Mesenchymal stem cell (in vitro differentiated cells and primary cell): ENCODE measurements at regions not wholly inside any gene's neighbourhood (a gene's known extent, or its start where the extent isn't known, plus 50 kb on each side); places are given as distances from the start of the nearest gene placed in this dataset.
A peak's percentile ranks its signal among the peaks of the same experiment; 100 is the strongest.

Source experiments
- DNase-seq: peaks from one replicate; pipeline ENCODE4 v3.0.0-alpha.2; 2013
- H2AFZ ChIP-seq: one replicate; pipeline ENCODE4 v1.6.1; 2013; ENCODE audit warnings: low read depth, mild to moderate bottlenecking, control low read depth, inconsistent platforms, low read length, moderate library complexity
- H2AK5ac ChIP-seq: 2 replicates; pipeline ENCODE4 v1.6.1; 2013; ENCODE audit warnings: low read length, moderate library complexity, mild to moderate bottlenecking, inconsistent platforms; ENCODE audit not compliant: severe bottlenecking
- H2BK120ac ChIP-seq: one replicate; pipeline ENCODE4 v1.6.1; 2013; ENCODE audit warnings: low read depth, mild to moderate bottlenecking, inconsistent platforms, low read length, moderate library complexity
- H2BK12ac ChIP-seq, 2 experiments: one replicate each; pipeline ENCODE4 v1.6.1; 2013; ENCODE audit warnings: inconsistent platforms in 2 of 2, low read length in 2 of 2, mild to moderate bottlenecking in 2 of 2, moderate library complexity in 2 of 2, control low read depth in 1 of 2
- H2BK15ac ChIP-seq: one replicate; pipeline ENCODE4 v1.6.1; 2013; ENCODE audit warnings: mild to moderate bottlenecking, low read depth, inconsistent platforms; ENCODE audit not compliant: poor library complexity, severe bottlenecking
- H2BK5ac ChIP-seq: 2 replicates; pipeline ENCODE4 v1.6.1; 2013; ENCODE audit warnings: low read depth, mild to moderate bottlenecking, low read length, control low read depth, inconsistent platforms; ENCODE audit not compliant: poor library complexity, severe bottlenecking
- H3K14ac ChIP-seq, 2 experiments: one replicate each; pipeline ENCODE4 v1.6.1; 2013; ENCODE audit warnings: inconsistent platforms in 2 of 2, low read length in 2 of 2, control low read depth in 1 of 2, mild to moderate bottlenecking in 1 of 2, moderate library complexity in 1 of 2
- H3K18ac ChIP-seq, 2 experiments: one replicate each; pipeline ENCODE4 v1.6.1; 2013; ENCODE audit warnings: inconsistent platforms in 2 of 2, low read length in 2 of 2, control low read depth in 1 of 2, low read depth in 1 of 2, mild to moderate bottlenecking in 1 of 2
- H3K23ac ChIP-seq, 2 experiments: one replicate each; pipeline ENCODE4 v1.6.1; 2013; ENCODE audit warnings: inconsistent platforms in 2 of 2, low read length in 2 of 2, mild to moderate bottlenecking in 2 of 2, moderate library complexity in 2 of 2, control low read depth in 1 of 2
- H3K27ac ChIP-seq: 2 replicates; pipeline ENCODE4 v1.5.1; 2013; ENCODE audit warnings: mild to moderate bottlenecking, moderate library complexity, low read length, control low read depth, inconsistent platforms; ENCODE audit not compliant: poor library complexity, severe bottlenecking
- H3K27me3 ChIP-seq, 2 experiments: 2 replicates each; pipeline versions ENCODE4 v1.6.1 to v1.7.0; 2013; ENCODE audit warnings: low read length in 2 of 2, mild to moderate bottlenecking in 2 of 2, moderate library complexity in 2 of 2, control low read depth in 1 of 2, inconsistent platforms in 1 of 2; ENCODE audit not compliant: control insufficient read depth in 1 of 2, insufficient read depth in 1 of 2
- H3K36me3 ChIP-seq, 2 experiments: 2 replicates each; pipeline versions ENCODE4 v1.6.1 to v1.7.0; 2013; ENCODE audit warnings: low read length in 2 of 2, control low read depth in 1 of 2, inconsistent platforms in 1 of 2, low read depth in 1 of 2, mild to moderate bottlenecking in 1 of 2; ENCODE audit not compliant: insufficient read depth in 2 of 2, control insufficient read depth in 1 of 2
- H3K4ac ChIP-seq, 2 experiments: one replicate each; pipeline ENCODE4 v1.6.1; 2013; ENCODE audit warnings: inconsistent platforms in 2 of 2, low read length in 2 of 2, mild to moderate bottlenecking in 2 of 2, moderate library complexity in 2 of 2, control low read depth in 1 of 2, low read depth in 1 of 2
- H3K4me1 ChIP-seq: 2 replicates; pipeline ENCODE4 v1.6.1; 2013; ENCODE audit warnings: low read depth, low read length, control low read depth; ENCODE audit not compliant: control insufficient read depth, insufficient read depth
- H3K4me2 ChIP-seq: 2 replicates; pipeline ENCODE4 v1.6.1; 2013; ENCODE audit warnings: low read length, mild to moderate bottlenecking, inconsistent platforms; ENCODE audit not compliant: poor library complexity, severe bottlenecking
- H3K4me3 ChIP-seq, 2 experiments: 2 replicates each; pipeline versions ENCODE4 v1.5.1 to v1.7.0; 2013; ENCODE audit warnings: low read length in 2 of 2, mild to moderate bottlenecking in 2 of 2, control low read depth in 1 of 2, low read depth in 1 of 2; ENCODE audit not compliant: insufficient read depth in 1 of 2
- H3K79me1 ChIP-seq: replicated peaks from 2 replicates; pipeline ENCODE4 v1.6.1; 2013; ENCODE audit warnings: mild to moderate bottlenecking, control low read depth, low read length, inconsistent platforms; ENCODE audit not compliant: poor library complexity, severe bottlenecking
- H3K9ac ChIP-seq: 2 replicates; pipeline ENCODE4 v1.7.0; 2013; ENCODE audit warnings: mild to moderate bottlenecking, low read length, moderate library complexity
- H3K9me3 ChIP-seq: 2 replicates; pipeline ENCODE4 v1.7.0; 2013; ENCODE audit warnings: mild to moderate bottlenecking, low read length; ENCODE audit not compliant: control insufficient read depth
- H4K8ac ChIP-seq: one replicate; pipeline ENCODE4 v1.6.1; 2013; ENCODE audit warnings: inconsistent platforms, mild to moderate bottlenecking, low read length, moderate library complexity
- H4K91ac ChIP-seq: one replicate; pipeline ENCODE4 v1.6.1; 2013; ENCODE audit warnings: mild to moderate bottlenecking, low read length, inconsistent platforms
- WGBS: methylation state at CpG from one replicate; pipeline ENCODE4 v1.1.7; 2013; ENCODE audit warnings: mixed read lengths; 5-methylcytosine and 5-hydroxymethylcytosine counted together

- Histone ChIP-seq H2BK120ac (no peak overlapping the region), H4K91ac (no peak overlapping the region), H3K4ac (no peak overlapping the region), H3K23ac (no peak overlapping the region), H3K79me1 (no peaks in the 10 kb centered on the region), H2BK15ac (no peak overlapping the region), H3K27ac (peak overlapping the region; percentile 57), H2AFZ (no peak overlapping the region), H3K36me3 (peaks cover under 1 to 98% of the 10 kb centered on the region in 2 experiments), H3K4me1 (no peaks in the 10 kb centered on the region), H3K4me3 (no peak overlapping the region), H4K8ac (no peak overlapping the region), H3K9ac (peak overlapping the region; percentile 75), H3K4me2 (no peak overlapping the region), H3K27me3 (no peaks in the 10 kb centered on the region), H3K18ac (no peak overlapping the region), H2BK12ac (no peak overlapping the region), H3K9me3 (no peaks in the 10 kb centered on the region), H2AK5ac (no peak overlapping the region), H3K14ac (no peak overlapping the region), H2BK5ac (no peak overlapping the region)
- no CpG with 5 or more reads among the region's 1 CpG for WGBS
- DNase-seq = no peak
These were observed 547.7 kb upstream of the DIPK2B start for GRCh38 chrX:45748369-45748774.

DNA sequence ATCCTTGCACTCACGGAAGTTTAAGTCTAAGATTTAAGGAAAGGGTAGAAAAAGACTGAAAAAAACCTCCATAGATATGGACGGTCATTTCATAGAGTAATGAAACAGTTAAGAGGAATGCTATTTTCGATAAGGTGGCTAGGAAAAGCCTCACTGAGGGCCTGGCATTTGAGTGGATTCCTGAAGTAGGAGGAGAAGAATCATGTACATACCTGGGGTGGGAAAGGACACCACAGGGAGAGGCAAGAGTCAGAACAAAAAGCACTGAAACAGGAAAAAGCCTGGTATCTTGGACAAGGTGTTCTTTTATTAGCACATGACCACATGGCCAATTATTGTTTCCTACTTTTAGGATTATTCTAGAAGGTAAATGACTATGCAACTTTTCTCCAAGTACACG lies 547.2 kb upstream of the DIPK2B start:
- H4K91ac ChIP-seq = no peak overlapping the region
- no peak overlapping the region for H2BK12ac ChIP-seq
- no peak for DNase-seq
- WGBS = 76% methylated on average over 3 of the region's 4 CpGs
- H3K27me3 ChIP-seq = no peaks in the 10 kb centered on the region
- H2BK120ac ChIP-seq = no peak overlapping the region
- H2AFZ ChIP-seq = no peak overlapping the region
- H3K14ac ChIP-seq = no peak overlapping the region
- H3K9me3 ChIP-seq = no peaks in the 10 kb centered on the region
- peak overlapping the region; percentile 75 for H3K9ac ChIP-seq
- no peak overlapping the region for H3K4me2 ChIP-seq
- H3K18ac ChIP-seq = no peak overlapping the region
- H3K79me1 ChIP-seq = no peaks in the 10 kb centered on the region
- H2BK5ac ChIP-seq = no peak overlapping the region
- H3K4me3 ChIP-seq = no peak overlapping the region
- H3K27ac ChIP-seq = peak overlapping the region; percentile 57
- no peaks in the 10 kb centered on the region for H3K4me1 ChIP-seq
- no peak overlapping the region for H2BK15ac ChIP-seq
- H4K8ac ChIP-seq = no peak overlapping the region
- H3K4ac ChIP-seq = no peak overlapping the region
- H3K23ac ChIP-seq = no peak overlapping the region
- peaks cover 5 to 93% of the 10 kb centered on the region in 2 experiments for H3K36me3 ChIP-seq
- no peak overlapping the region for H2AK5ac ChIP-seq

- no peak overlapping the region for H3K4me2 ChIP-seq
- no peak overlapping the region for H3K18ac ChIP-seq
- no peaks in the 10 kb centered on the region for H3K9me3 ChIP-seq
- H3K27ac ChIP-seq = peak overlapping the region; percentile 43
- H4K8ac ChIP-seq = no peak overlapping the region
- no peak overlapping the region for H4K91ac ChIP-seq
- no peak overlapping the region for H3K4ac ChIP-seq
- H3K4me3 ChIP-seq = no peak overlapping the region
- H2BK15ac ChIP-seq = no peak overlapping the region
- H3K4me1 ChIP-seq = no peaks in the 10 kb centered on the region
- no peak overlapping the region for H2BK5ac ChIP-seq
- no peaks in the 10 kb centered on the region for H3K79me1 ChIP-seq
- H2BK120ac ChIP-seq = no peak overlapping the region
- peaks cover 5 to 69% of the 10 kb centered on the region in 2 experiments for H3K36me3 ChIP-seq
- no peak overlapping the region for H3K14ac ChIP-seq
- no peak for DNase-seq
- no peak overlapping the region for H2BK12ac ChIP-seq
- H3K9ac ChIP-seq = peak overlapping the region; percentile 75
- no peak overlapping the region for H2AFZ ChIP-seq
- H2AK5ac ChIP-seq = no peak overlapping the region
- H3K27me3 ChIP-seq = no peaks in the 10 kb centered on the region
- H3K23ac ChIP-seq = no peak overlapping the region
These were observed 544.8 kb upstream of the DIPK2B start for GRCh38 chrX:45745479-45745878.

DNA sequence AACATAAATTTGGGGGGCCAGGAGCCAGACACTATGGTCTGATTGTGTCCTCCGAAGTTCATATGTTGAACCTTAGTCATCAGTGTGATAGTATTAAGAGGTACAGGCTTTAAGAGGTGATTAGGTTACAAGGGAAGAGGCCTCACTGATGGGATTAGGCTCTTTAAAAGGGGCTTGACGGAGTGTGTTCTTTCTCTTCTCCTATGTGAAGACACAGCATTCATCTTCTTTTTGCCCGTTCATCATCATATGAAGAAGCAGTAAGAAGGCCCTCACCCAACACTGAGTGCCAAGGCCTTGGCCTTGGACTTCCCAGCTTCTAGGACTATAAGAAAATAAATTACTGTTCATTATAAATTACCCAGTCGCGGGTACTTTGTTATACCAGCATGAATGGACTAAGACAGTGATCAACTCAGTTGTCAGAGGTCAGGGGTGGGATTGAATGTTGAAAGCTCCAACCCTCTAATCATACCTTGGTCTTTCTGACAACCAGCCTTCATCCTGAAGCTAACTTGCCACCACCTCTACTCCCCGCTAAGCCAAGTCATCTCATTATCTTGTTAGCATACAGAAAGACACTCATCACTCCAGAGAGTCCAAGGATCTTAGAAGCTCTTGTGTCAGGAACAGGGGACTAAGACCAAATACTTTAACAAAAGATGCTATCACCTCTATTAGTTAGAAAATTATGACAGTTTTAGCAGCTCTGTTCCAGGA lies 543.4 kb upstream of the DIPK2B start:
- Histone ChIP-seq H3K36me3 (peaks cover 5 to 54% of the 10 kb centered on the region in 2 experiments), H3K4me3 (no peak overlapping the region), H2BK12ac (no peak overlapping the region), H2BK120ac (no peak overlapping the region), H3K23ac (no peak overlapping the region), H3K4ac (no peak overlapping the region), H4K91ac (no peak overlapping the region), H4K8ac (no peak overlapping the region), H3K14ac (no peak overlapping the region), H2BK5ac (no peak overlapping the region), H3K27me3 (no peaks in the 10 kb centered on the region), H3K9ac (peak overlapping the region; percentile 75), H2AFZ (no peak overlapping the region), H3K18ac (no peak overlapping the region), H3K9me3 (no peaks in the 10 kb centered on the region), H3K4me1 (no peaks in the 10 kb centered on the region), H3K79me1 (no peaks in the 10 kb centered on the region), H3K27ac (peak overlapping the region; percentile 38), H2AK5ac (no peak overlapping the region), H3K4me2 (no peak overlapping the region), H2BK15ac (no peak overlapping the region)
- 86% methylated on average over 4 of the region's 6 CpGs for WGBS
- peak; percentile 10 for DNase-seq
